ENCODE measurements at regions not wholly inside any gene's neighbourhood (a gene's known extent, or its start where the extent isn't known, plus 50 kb on each side); places are given as distances from the start of the nearest gene placed in this dataset.
"Not testable (repeated sequence)": the region's sequence is repeated elsewhere in the genome, so short reads cannot be mapped to it uniquely, and the experiment has no call there.

- Mint-ChIP-seq H3K9me3 (peaks cover 51% of the 10 kb centered on the region), H3K27me3 (no peaks in the 10 kb centered on the region), H3K4me1 (peaks cover 51% of the 10 kb centered on the region), H3K36me3 (peaks cover 23% of the 10 kb centered on the region), H3K4me3 (no peak overlapping the region), H3K27ac (no peak overlapping the region)
- DNase-seq (ENCODE audit: low spot score in 2 of 2) (no peak), ATAC-seq (ENCODE audit: low read depth) (no peak)
Observed at GRCh38 chrY:12212394-12212793, 488.6 kb upstream of the USP9Y start.

GRCh38 chrY:12215564-12216022 is 485.4 kb upstream of the USP9Y start:
- ATAC-seq (ENCODE audit: low read depth) (peak; percentile 39), DNase-seq (ENCODE audit: low spot score in 2 of 2) (no peak)
- Mint-ChIP-seq H3K9me3 (peaks cover 60% of the 10 kb centered on the region), H3K27me3 (no peaks in the 10 kb centered on the region), H3K27ac (peak overlapping the region; percentile 56), H3K4me3 (no peak overlapping the region), H3K4me1 (peaks cover 59% of the 10 kb centered on the region), H3K36me3 (peaks cover 26% of the 10 kb centered on the region)

GRCh38 chrY:12230921-12231320 is 470.1 kb upstream of the USP9Y start:
- DNase-seq (ENCODE audit: low spot score in 2 of 2) (no peak), ATAC-seq (ENCODE audit: low read depth) (no peak)
- Mint-ChIP-seq H3K4me1 (no peaks in the 10 kb centered on the region), H3K36me3 (no peaks in the 10 kb centered on the region), H3K9me3 (no peaks in the 10 kb centered on the region), H3K27me3 (no peaks in the 10 kb centered on the region), H3K27ac (no peak overlapping the region), H3K4me3 (no peak overlapping the region)

- ATAC-seq (ENCODE audit: low read depth) (no peak), DNase-seq (ENCODE audit: low spot score in 2 of 2) (no peak)
- Mint-ChIP-seq H3K4me3 (no peak overlapping the region), H3K4me1 (no peaks in the 10 kb centered on the region), H3K9me3 (no peaks in the 10 kb centered on the region), H3K27me3 (no peaks in the 10 kb centered on the region), H3K27ac (no peak overlapping the region), H3K36me3 (no peaks in the 10 kb centered on the region)
Observed at GRCh38 chrY:12236399-12236798, 464.6 kb upstream of the USP9Y start.

- not testable (repeated sequence) for DNase-seq (ENCODE audit: low spot score in 2 of 2); H3K36me3 Mint-ChIP-seq; ATAC-seq (ENCODE audit: low read depth); H3K27me3 Mint-ChIP-seq; H3K9me3 Mint-ChIP-seq; H3K4me3 Mint-ChIP-seq; H3K4me1 Mint-ChIP-seq; H3K27ac Mint-ChIP-seq
Observed at GRCh38 chrY:12240326-12240725, 460.7 kb upstream of the USP9Y start.

- no peaks in the 10 kb centered on the region for H3K9me3 Mint-ChIP-seq
- H3K4me1 Mint-ChIP-seq, result no peaks in the 10 kb centered on the region
- no peak overlapping the region for H3K27ac Mint-ChIP-seq
- no peak overlapping the region for H3K4me3 Mint-ChIP-seq
- DNase-seq (ENCODE audit: low spot score in 2 of 2) (no peak), ATAC-seq (ENCODE audit: low read depth) (no peak)
- no peaks in the 10 kb centered on the region for H3K36me3 Mint-ChIP-seq
- H3K27me3 Mint-ChIP-seq, result no peaks in the 10 kb centered on the region
Observed at GRCh38 chrY:12244146-12244545, 456.9 kb upstream of the USP9Y start.

GRCh38 chrY:12253756-12254155 is 447.3 kb upstream of the USP9Y start:
- H3K27ac Mint-ChIP-seq, result no peak overlapping the region
- H3K4me3 Mint-ChIP-seq, result no peak overlapping the region
- DNase-seq (ENCODE audit: low spot score in 2 of 2) (no peak), ATAC-seq (ENCODE audit: low read depth) (no peak)
- no peaks in the 10 kb centered on the region for H3K36me3 Mint-ChIP-seq
- peaks cover 4% of the 10 kb centered on the region for H3K27me3 Mint-ChIP-seq
- peaks cover 4% of the 10 kb centered on the region for H3K4me1 Mint-ChIP-seq
- no peaks in the 10 kb centered on the region for H3K9me3 Mint-ChIP-seq

- H3K27me3 Mint-ChIP-seq, result no peaks in the 10 kb centered on the region
- ATAC-seq (ENCODE audit: low read depth) (no peak), DNase-seq (ENCODE audit: low spot score in 2 of 2) (no peak)
- H3K36me3 Mint-ChIP-seq, result no peaks in the 10 kb centered on the region
- H3K27ac Mint-ChIP-seq, result no peak overlapping the region
- H3K4me1 Mint-ChIP-seq, result no peaks in the 10 kb centered on the region
- no peak overlapping the region for H3K4me3 Mint-ChIP-seq
- H3K9me3 Mint-ChIP-seq, result no peaks in the 10 kb centered on the region
Observed at GRCh38 chrY:12271162-12271561, 429.9 kb upstream of the USP9Y start.

GRCh38 chrY:12285608-12286007 is 415.4 kb upstream of the USP9Y start:
- H3K4me3 Mint-ChIP-seq, result no peak overlapping the region
- peaks cover 7% of the 10 kb centered on the region for H3K9me3 Mint-ChIP-seq
- DNase-seq (ENCODE audit: low spot score in 2 of 2) (no peak), ATAC-seq (ENCODE audit: low read depth) (no peak)
- H3K4me1 Mint-ChIP-seq, result peaks cover 10% of the 10 kb centered on the region
- H3K27ac Mint-ChIP-seq, result no peak overlapping the region
- peaks cover 2% of the 10 kb centered on the region for H3K27me3 Mint-ChIP-seq
- no peaks in the 10 kb centered on the region for H3K36me3 Mint-ChIP-seq

GRCh38 chrY:12288919-12289318 is 412.1 kb upstream of the USP9Y start:
- H3K9me3 Mint-ChIP-seq, result peaks cover 5% of the 10 kb centered on the region
- no peaks in the 10 kb centered on the region for H3K36me3 Mint-ChIP-seq
- no peak overlapping the region for H3K4me3 Mint-ChIP-seq
- peaks cover 10% of the 10 kb centered on the region for H3K4me1 Mint-ChIP-seq
- H3K27me3 Mint-ChIP-seq, result peaks cover 2% of the 10 kb centered on the region
- no peak overlapping the region for H3K27ac Mint-ChIP-seq
- no peak for ATAC-seq (ENCODE audit: low read depth)
- no peak for DNase-seq (ENCODE audit: low spot score in 2 of 2)

GRCh38 chrY:12289415-12289814 is 411.6 kb upstream of the USP9Y start:
- DNase-seq (ENCODE audit: low spot score in 2 of 2) (no peak), ATAC-seq (ENCODE audit: low read depth) (no peak)
- H3K4me1 Mint-ChIP-seq, result peaks cover 10% of the 10 kb centered on the region
- no peak overlapping the region for H3K27ac Mint-ChIP-seq
- H3K9me3 Mint-ChIP-seq, result peaks cover 5% of the 10 kb centered on the region
- H3K36me3 Mint-ChIP-seq, result no peaks in the 10 kb centered on the region
- no peak overlapping the region for H3K4me3 Mint-ChIP-seq
- peaks cover 2% of the 10 kb centered on the region for H3K27me3 Mint-ChIP-seq

GRCh38 chrY:12292542-12292941 is 408.5 kb upstream of the USP9Y start:
- H3K4me3 Mint-ChIP-seq, result no peak overlapping the region
- no peaks in the 10 kb centered on the region for H3K27me3 Mint-ChIP-seq
- DNase-seq (ENCODE audit: low spot score in 2 of 2) (no peak), ATAC-seq (ENCODE audit: low read depth) (no peak)
- no peaks in the 10 kb centered on the region for H3K9me3 Mint-ChIP-seq
- peaks cover 10% of the 10 kb centered on the region for H3K4me1 Mint-ChIP-seq
- no peaks in the 10 kb centered on the region for H3K36me3 Mint-ChIP-seq
- no peak overlapping the region for H3K27ac Mint-ChIP-seq

GRCh38 chrY:12296460-12296859 is 404.6 kb upstream of the USP9Y start:
- DNase-seq (ENCODE audit: low spot score in 2 of 2) (no peak), ATAC-seq (ENCODE audit: low read depth) (no peak)
- no peak overlapping the region for H3K27ac Mint-ChIP-seq
- no peaks in the 10 kb centered on the region for H3K4me1 Mint-ChIP-seq
- no peaks in the 10 kb centered on the region for H3K9me3 Mint-ChIP-seq
- no peaks in the 10 kb centered on the region for H3K36me3 Mint-ChIP-seq
- no peaks in the 10 kb centered on the region for H3K27me3 Mint-ChIP-seq
- no peak overlapping the region for H3K4me3 Mint-ChIP-seq

GRCh38 chrY:12299796-12300195 is 401.2 kb upstream of the USP9Y start:
- H3K4me3 Mint-ChIP-seq; H3K27ac Mint-ChIP-seq; H3K9me3 Mint-ChIP-seq; ATAC-seq (ENCODE audit: low read depth); DNase-seq (ENCODE audit: low spot score in 2 of 2); H3K27me3 Mint-ChIP-seq; H3K36me3 Mint-ChIP-seq; H3K4me1 Mint-ChIP-seq: not testable (repeated sequence)

GRCh38 chrY:12303464-12303863 is 397.6 kb upstream of the USP9Y start:
- ATAC-seq (ENCODE audit: low read depth) (no peak), DNase-seq (ENCODE audit: low spot score in 2 of 2) (no peak)
- Mint-ChIP-seq H3K36me3 (no peaks in the 10 kb centered on the region), H3K9me3 (no peaks in the 10 kb centered on the region), H3K4me3 (no peak overlapping the region), H3K4me1 (no peaks in the 10 kb centered on the region), H3K27ac (no peak overlapping the region), H3K27me3 (no peaks in the 10 kb centered on the region)

Measured in memory B cell (primary cell).